ENCODE measurements at regions not wholly inside any gene's neighbourhood (a gene's known extent, or its start where the extent isn't known, plus 50 kb on each side); places are given as distances from the start of the nearest gene placed in this dataset.
"Not testable (repeated sequence)": the region's sequence is repeated elsewhere in the genome, so short reads cannot be mapped to it uniquely, and the experiment has no call there.

- TF ChIP-seq EP300 (IDR thresholded peaks at IDR 0.05) (no peak), CTCF (IDR thresholded peaks at IDR 0.05) (no peak), POLR2AphosphoS5 (IDR thresholded peaks at IDR 0.05) (no peak), POLR2A (IDR thresholded peaks at IDR 0.05) (no peak)
- H3K27ac ChIP-seq = no peak overlapping the region
- H3K36me3 ChIP-seq = no peaks in the 10 kb centered on the region
- no peak overlapping the region for H3K4me3 ChIP-seq
- no peaks in the 10 kb centered on the region for H3K4me1 ChIP-seq
- H3K9me3 ChIP-seq = peaks cover 0 to 4% (median 0%) of the 10 kb centered on the region in 3 donors
- no peaks in the 10 kb centered on the region for H3K27me3 ChIP-seq
- ATAC-seq = no peak
Measured at GRCh38 chr3:158026236-158026635, 80.0 kb downstream of the SHOX2 start.

- H3K9me3 ChIP-seq = peaks cover 0 to 21% (median 0%) of the 10 kb centered on the region in 3 donors
- H3K4me1 ChIP-seq, H3K36me3 ChIP-seq, H3K27ac ChIP-seq, H3K27me3 ChIP-seq, ATAC-seq, H3K4me3 ChIP-seq: not testable (repeated sequence)
- no CpG with 5 or more reads among the region's 18 CpGs for WGBS, 2 donors (ENCODE audit: low coverage in 1 of 2)
Measured at GRCh38 chr3:158019897-158020296, 86.3 kb downstream of the SHOX2 start.

GRCh38 chr3:158018462-158018861, 87.8 kb downstream of the SHOX2 start:
- Histone ChIP-seq H3K27me3 (no peaks in the 10 kb centered on the region), H3K4me1 (no peaks in the 10 kb centered on the region), H3K4me3 (no peak overlapping the region), H3K9me3 (peaks cover 0 to 21% (median 0%) of the 10 kb centered on the region in 3 donors), H3K27ac (no peak overlapping the region), H3K36me3 (no peaks in the 10 kb centered on the region)
- no peak for ATAC-seq
- no CpG with 5 or more reads among the region's 1 CpG for WGBS, 2 donors (ENCODE audit: low coverage in 1 of 2)
- no peak for TF ChIP-seq POLR2A (IDR thresholded peaks at IDR 0.05)
- no peak for TF ChIP-seq POLR2AphosphoS5 (IDR thresholded peaks at IDR 0.05)
- no peak for TF ChIP-seq CTCF (IDR thresholded peaks at IDR 0.05)
- no peak for TF ChIP-seq EP300 (IDR thresholded peaks at IDR 0.05)

- TF ChIP-seq CTCF (IDR thresholded peaks at IDR 0.05) = no peak
- no peak for TF ChIP-seq EP300 (IDR thresholded peaks at IDR 0.05)
- no peak for TF ChIP-seq POLR2A (IDR thresholded peaks at IDR 0.05)
- no peak for TF ChIP-seq POLR2AphosphoS5 (IDR thresholded peaks at IDR 0.05)
- H3K9me3 ChIP-seq = peaks cover 0 to 20% (median 0%) of the 10 kb centered on the region in 3 donors
- no peak for ATAC-seq
- no peak overlapping the region for H3K27ac ChIP-seq
- no peaks in the 10 kb centered on the region for H3K27me3 ChIP-seq
- no peaks in the 10 kb centered on the region for H3K4me1 ChIP-seq
- H3K4me3 ChIP-seq = no peak overlapping the region
- no peaks in the 10 kb centered on the region for H3K36me3 ChIP-seq
Measured at GRCh38 chr3:158012901-158013300, 93.3 kb downstream of the SHOX2 start.

GRCh38 chr3:158005391-158006100, 100.7 kb downstream of the SHOX2 start:
- Histone ChIP-seq H3K27me3 (no peaks in the 10 kb centered on the region), H3K4me1 (no peaks in the 10 kb centered on the region), H3K36me3 (no peaks in the 10 kb centered on the region), H3K4me3 (no peak overlapping the region), H3K9me3 (peaks cover 0 to 10% (median 0%) of the 10 kb centered on the region in 3 donors), H3K27ac (no peak overlapping the region)
- no peak for ATAC-seq
- TF ChIP-seq POLR2AphosphoS5 (IDR thresholded peaks at IDR 0.05) (no peak), POLR2A (IDR thresholded peaks at IDR 0.05) (no peak), EP300 (IDR thresholded peaks at IDR 0.05) (no peak)
- WGBS, 2 donors (ENCODE audit: low coverage in 1 of 2) = 55 to 84% methylated on average over 3 to 8 of the region's 10 CpGs

- H3K9me3 ChIP-seq = peaks cover 0 to 32% (median 0%) of the 10 kb centered on the region in 3 donors
- TF ChIP-seq CTCF (IDR thresholded peaks at IDR 0.05) = no peak
- TF ChIP-seq EP300 (IDR thresholded peaks at IDR 0.05) = no peak
- TF ChIP-seq POLR2AphosphoS5 (IDR thresholded peaks at IDR 0.05) = no peak
- no peak for TF ChIP-seq POLR2A (IDR thresholded peaks at IDR 0.05)
- no peak overlapping the region for H3K27ac ChIP-seq
- ATAC-seq = no peak
- WGBS, 2 donors (ENCODE audit: low coverage in 1 of 2) = 59 to 60% methylated on average over 5 of the region's 5 CpGs
- no peaks in the 10 kb centered on the region for H3K36me3 ChIP-seq
- H3K4me3 ChIP-seq = no peak overlapping the region
- no peaks in the 10 kb centered on the region for H3K27me3 ChIP-seq
- no peaks in the 10 kb centered on the region for H3K4me1 ChIP-seq
Measured at GRCh38 chr3:157999246-157999645, 107.0 kb downstream of the SHOX2 start.

Data from gastroesophageal sphincter (tissue), 4 donors.